Esophagus muscularis mucosa (tissue), 4 donors: ENCODE measurements at regions not wholly inside any gene's neighbourhood (a gene's known extent, or its start where the extent isn't known, plus 50 kb on each side); places are given as distances from the start of the nearest gene placed in this dataset.

Source experiments
- CTCF ChIP-seq, 3 experiments: fragments of 200-600 bp in 2 of 3; fragments of 450-650 bp in 1 of 3; sonication (generic) in 2 of 3; IDR thresholded peaks; one replicate each; pipeline ENCODE4 v1.5.1; 2017 to 2019; ENCODE audit warnings: antibody characterized with exemption in 3 of 3, mild to moderate bottlenecking in 2 of 3, moderate library complexity in 1 of 3
- EP300 ChIP-seq: sonication (generic); formaldehyde crosslinking; IDR thresholded peaks from one replicate; pipeline ENCODE4 v1.6.1; 2017; ENCODE audit warnings: antibody characterized with exemption
- POLR2A ChIP-seq: fragments of 450-650 bp; IDR thresholded peaks from one replicate; pipeline ENCODE4 v1.6.1; 2017; ENCODE audit warnings: antibody characterized with exemption, moderate library complexity, mild to moderate bottlenecking, low read depth
- POLR2AphosphoS5 ChIP-seq, 2 donors: sonication (generic); formaldehyde crosslinking; IDR thresholded peaks; one replicate each; pipeline ENCODE4 v1.6.1; 2017; ENCODE audit warnings: antibody characterized with exemption in 2 of 2

GRCh38 chr20:62573817-62574216 is 68.5 kb upstream of the SLCO4A1 start:
- no peak for TF ChIP-seq EP300
- TF ChIP-seq CTCF (IDR thresholded peaks at IDR 0.05), result no peak
- TF ChIP-seq POLR2A, result no peak
- TF ChIP-seq POLR2AphosphoS5 (IDR thresholded peaks at IDR 0.05), result no peak
